ENCODE measurements at regions not wholly inside any gene's neighbourhood (a gene's known extent, or its start where the extent isn't known, plus 50 kb on each side); places are given as distances from the start of the nearest gene placed in this dataset.

DNA sequence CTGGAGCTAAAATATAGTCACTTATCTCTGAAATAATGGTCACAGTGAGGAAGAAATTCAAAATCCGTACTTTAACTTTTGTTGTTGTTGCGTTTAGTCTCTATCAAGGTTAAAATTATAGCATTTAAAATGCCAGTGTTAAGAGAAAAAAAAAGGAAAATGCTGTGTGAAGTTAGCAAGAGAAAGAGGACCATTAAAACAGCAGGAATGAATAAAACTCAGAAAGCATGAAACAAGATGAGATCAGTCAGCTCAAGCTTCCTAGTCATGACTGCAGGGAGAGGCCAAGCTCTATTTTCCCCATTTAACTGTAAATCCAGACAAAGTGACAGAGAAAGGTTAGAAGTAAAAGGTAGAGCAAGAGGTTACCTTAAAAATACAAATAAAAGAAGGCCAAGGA lies 281.7 kb upstream of the ATP5MC3 start:
- TF ChIP-seq, protein P1, sequence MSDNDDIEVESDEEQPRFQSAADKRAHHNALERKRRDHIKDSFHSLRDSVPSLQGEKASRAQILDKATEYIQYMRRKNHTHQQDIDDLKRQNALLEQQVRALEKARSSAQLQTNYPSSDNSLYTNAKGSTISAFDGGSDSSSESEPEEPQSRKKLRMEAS (IDR thresholded peaks at IDR 0.05) = no peak
- TF ChIP-seq TAF1 (IDR thresholded peaks at IDR 0.05; ENCODE audit: low read depth) (no peak), RAD21 (IDR thresholded peaks at IDR 0.05; ENCODE audit: low read depth) (no peak), CEBPB (IDR thresholded peaks at IDR 0.05) (no peak), EGR1 (IDR thresholded peaks at IDR 0.05) (no peak), NFIC (IDR thresholded peaks at IDR 0.05) (no peak), TCF12 (IDR thresholded peaks at IDR 0.05; ENCODE audit: low read depth) (no peak), EP300 (IDR thresholded peaks at IDR 0.05; ENCODE audit: borderline replicate concordance) (no peak), TEAD4 (IDR thresholded peaks at IDR 0.05) (no peak), YY1 (IDR thresholded peaks at IDR 0.05; ENCODE audit: low read depth) (no peak), ZBTB7A (IDR thresholded peaks at IDR 0.05; ENCODE audit: low read depth) (no peak), CREB1 (IDR thresholded peaks at IDR 0.05; ENCODE audit: low read depth) (no peak)
- TF ChIP-seq, protein P2, sequence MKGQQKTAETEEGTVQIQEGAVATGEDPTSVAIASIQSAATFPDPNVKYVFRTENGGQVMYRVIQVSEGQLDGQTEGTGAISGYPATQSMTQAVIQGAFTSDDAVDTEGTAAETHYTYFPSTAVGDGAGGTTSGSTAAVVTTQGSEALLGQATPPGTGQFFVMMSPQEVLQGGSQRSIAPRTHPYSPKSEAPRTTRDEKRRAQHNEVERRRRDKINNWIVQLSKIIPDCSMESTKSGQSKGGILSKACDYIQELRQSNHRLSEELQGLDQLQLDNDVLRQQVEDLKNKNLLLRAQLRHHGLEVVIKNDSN (IDR thresholded peaks at IDR 0.05) = no peak

DNA sequence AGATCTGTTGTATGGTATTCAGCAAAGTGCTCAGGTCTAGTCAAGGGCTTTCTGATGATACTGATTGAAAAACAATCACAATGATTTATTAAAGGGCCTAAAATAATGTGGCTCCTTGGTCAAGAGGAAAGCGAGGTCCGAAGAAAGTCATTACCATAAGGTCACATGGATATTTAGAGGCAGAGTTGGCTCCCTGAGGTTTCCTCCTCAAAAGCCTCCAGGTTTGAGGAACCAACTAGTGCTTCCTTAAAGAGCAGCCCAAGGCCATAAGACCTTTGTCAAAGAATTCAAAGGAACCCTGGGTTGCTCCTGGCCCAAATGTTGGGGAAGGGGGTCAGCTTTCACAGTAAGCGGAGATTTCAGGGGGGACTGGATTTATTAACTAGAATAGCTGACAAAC lies 280.7 kb upstream of the ATP5MC3 start:
- TF ChIP-seq, protein P2 (IDR thresholded peaks at IDR 0.05) = no peak
- TF ChIP-seq, protein P3, sequence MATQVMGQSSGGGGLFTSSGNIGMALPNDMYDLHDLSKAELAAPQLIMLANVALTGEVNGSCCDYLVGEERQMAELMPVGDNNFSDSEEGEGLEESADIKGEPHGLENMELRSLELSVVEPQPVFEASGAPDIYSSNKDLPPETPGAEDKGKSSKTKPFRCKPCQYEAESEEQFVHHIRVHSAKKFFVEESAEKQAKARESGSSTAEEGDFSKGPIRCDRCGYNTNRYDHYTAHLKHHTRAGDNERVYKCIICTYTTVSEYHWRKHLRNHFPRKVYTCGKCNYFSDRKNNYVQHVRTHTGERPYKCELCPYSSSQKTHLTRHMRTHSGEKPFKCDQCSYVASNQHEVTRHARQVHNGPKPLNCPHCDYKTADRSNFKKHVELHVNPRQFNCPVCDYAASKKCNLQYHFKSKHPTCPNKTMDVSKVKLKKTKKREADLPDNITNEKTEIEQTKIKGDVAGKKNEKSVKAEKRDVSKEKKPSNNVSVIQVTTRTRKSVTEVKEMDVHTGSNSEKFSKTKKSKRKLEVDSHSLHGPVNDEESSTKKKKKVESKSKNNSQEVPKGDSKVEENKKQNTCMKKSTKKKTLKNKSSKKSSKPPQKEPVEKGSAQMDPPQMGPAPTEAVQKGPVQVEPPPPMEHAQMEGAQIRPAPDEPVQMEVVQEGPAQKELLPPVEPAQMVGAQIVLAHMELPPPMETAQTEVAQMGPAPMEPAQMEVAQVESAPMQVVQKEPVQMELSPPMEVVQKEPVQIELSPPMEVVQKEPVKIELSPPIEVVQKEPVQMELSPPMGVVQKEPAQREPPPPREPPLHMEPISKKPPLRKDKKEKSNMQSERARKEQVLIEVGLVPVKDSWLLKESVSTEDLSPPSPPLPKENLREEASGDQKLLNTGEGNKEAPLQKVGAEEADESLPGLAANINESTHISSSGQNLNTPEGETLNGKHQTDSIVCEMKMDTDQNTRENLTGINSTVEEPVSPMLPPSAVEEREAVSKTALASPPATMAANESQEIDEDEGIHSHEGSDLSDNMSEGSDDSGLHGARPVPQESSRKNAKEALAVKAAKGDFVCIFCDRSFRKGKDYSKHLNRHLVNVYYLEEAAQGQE (IDR thresholded peaks at IDR 0.05; ENCODE audit: low read depth) = no peak
- TF ChIP-seq, protein P1 (IDR thresholded peaks at IDR 0.05) = no peak
- TF ChIP-seq CREB1 (IDR thresholded peaks at IDR 0.05; ENCODE audit: low read depth) (no peak), FOXM1 (IDR thresholded peaks at IDR 0.05; ENCODE audit: borderline replicate concordance, low read depth) (no peak), EGR1 (IDR thresholded peaks at IDR 0.05) (no peak), EP300 (IDR thresholded peaks at IDR 0.05; ENCODE audit: borderline replicate concordance) (no peak), YY1 (IDR thresholded peaks at IDR 0.05; ENCODE audit: low read depth) (no peak), CEBPB (IDR thresholded peaks at IDR 0.05) (no peak), TAF1 (IDR thresholded peaks at IDR 0.05; ENCODE audit: low read depth) (no peak), ZBTB7A (IDR thresholded peaks at IDR 0.05; ENCODE audit: low read depth) (no peak), NFIC (IDR thresholded peaks at IDR 0.05) (no peak), TEAD4 (IDR thresholded peaks at IDR 0.05) (no peak)

DNA sequence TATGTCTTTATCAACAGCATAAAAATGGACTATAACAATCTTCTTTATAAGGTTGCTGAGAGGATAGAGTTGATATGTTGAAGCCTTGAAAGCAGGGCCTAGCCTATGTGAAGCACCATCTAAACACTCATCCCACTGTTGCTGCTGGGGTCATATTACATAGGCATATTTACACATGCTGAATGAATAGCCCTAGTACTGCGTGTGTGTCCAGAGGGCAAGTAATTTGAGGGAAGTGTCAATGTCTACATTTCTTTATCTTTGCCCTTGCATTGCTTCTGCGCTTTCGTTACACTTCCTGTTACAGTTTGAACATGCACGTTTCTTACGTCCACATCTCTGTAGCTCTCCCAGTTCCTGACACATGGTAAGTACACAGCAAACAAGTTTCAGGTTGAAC lies 280.3 kb upstream of the ATP5MC3 start:
- TF ChIP-seq NFIC (IDR thresholded peaks at IDR 0.05) (no peak), FOXM1 (IDR thresholded peaks at IDR 0.05; ENCODE audit: borderline replicate concordance, low read depth) (no peak), YY1 (IDR thresholded peaks at IDR 0.05; ENCODE audit: low read depth) (no peak), EGR1 (IDR thresholded peaks at IDR 0.05) (no peak), ZBTB7A (IDR thresholded peaks at IDR 0.05; ENCODE audit: low read depth) (no peak), CEBPB (IDR thresholded peaks at IDR 0.05) (no peak), TCF12 (IDR thresholded peaks at IDR 0.05; ENCODE audit: low read depth) (no peak), EP300 (IDR thresholded peaks at IDR 0.05; ENCODE audit: borderline replicate concordance) (no peak), TAF1 (IDR thresholded peaks at IDR 0.05; ENCODE audit: low read depth) (no peak)
- TF ChIP-seq, protein P3 (IDR thresholded peaks at IDR 0.05; ENCODE audit: low read depth) = no peak
- TF ChIP-seq, protein P1 (IDR thresholded peaks at IDR 0.05) = no peak

DNA sequence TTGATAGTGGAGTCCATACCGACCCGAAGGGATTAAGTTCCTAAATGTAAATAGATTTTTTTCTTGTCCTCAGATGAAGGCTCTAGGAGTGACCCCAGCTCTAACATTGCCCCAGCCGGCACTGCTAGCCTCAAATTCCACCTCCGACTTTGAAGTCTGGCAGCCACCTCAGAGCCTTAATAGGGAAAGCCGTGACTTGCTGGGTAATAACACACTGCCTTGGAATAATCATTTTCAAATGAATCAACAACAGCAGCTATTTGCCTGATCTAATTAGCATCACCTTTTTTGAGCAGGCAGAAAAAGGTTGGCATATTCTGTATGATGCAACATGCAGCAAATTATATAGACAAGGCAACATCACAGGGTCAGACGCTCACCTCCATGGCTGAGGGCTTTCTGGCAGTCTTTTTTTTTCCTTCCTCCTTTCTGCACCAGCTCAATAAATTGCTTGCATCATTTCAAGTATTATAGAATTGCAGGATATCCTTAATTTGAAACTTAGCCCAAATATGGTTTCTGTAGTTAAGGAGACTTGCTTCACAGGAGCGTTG lies 276.5 kb upstream of the ATP5MC3 start:
- no peak for TF ChIP-seq YY1 (IDR thresholded peaks at IDR 0.05; ENCODE audit: low read depth)
- no peak for TF ChIP-seq TAF1 (IDR thresholded peaks at IDR 0.05; ENCODE audit: low read depth)
- TF ChIP-seq EP300 (IDR thresholded peaks at IDR 0.05; ENCODE audit: borderline replicate concordance) = no peak

DNA sequence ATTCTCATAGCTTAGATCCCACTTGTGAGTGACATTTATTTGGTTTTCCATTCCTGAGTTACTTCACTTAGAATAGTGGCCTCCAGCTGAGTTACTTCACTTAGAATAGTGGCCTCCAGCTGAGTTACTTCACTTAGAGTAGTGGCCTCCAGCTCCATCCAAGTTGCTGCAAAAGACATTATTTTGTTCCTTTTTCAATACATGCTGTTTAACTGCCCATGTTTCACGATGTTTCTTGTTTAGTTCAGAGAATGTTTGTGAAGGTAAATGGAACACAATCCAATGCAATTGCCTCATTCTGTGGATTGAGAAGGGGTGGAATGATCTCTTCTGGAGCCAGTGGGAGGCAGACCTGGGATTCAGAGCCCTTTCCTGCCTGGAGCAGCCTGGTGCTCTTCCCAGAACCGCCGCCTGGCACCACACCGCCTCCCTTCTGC lies 273.5 kb upstream of the ATP5MC3 start:
- TF ChIP-seq, protein P1 (IDR thresholded peaks at IDR 0.05) = no peak
- TF ChIP-seq ZBTB7A (IDR thresholded peaks at IDR 0.05; ENCODE audit: low read depth) = no peak
- TF ChIP-seq NFIC (IDR thresholded peaks at IDR 0.05) = no peak
- no peak for TF ChIP-seq CEBPB (IDR thresholded peaks at IDR 0.05)
- no peak for TF ChIP-seq CREB1 (IDR thresholded peaks at IDR 0.05; ENCODE audit: low read depth)
